ENCODE measurements at regions not wholly inside any gene's neighbourhood (a gene's known extent, or its start where the extent isn't known, plus 50 kb on each side); places are given as distances from the start of the nearest gene placed in this dataset.
"Not testable (repeated sequence)": the region's sequence is repeated elsewhere in the genome, so short reads cannot be mapped to it uniquely, and the experiment has no call there.

- DNase-seq (ENCODE audit: low read depth): no peak
Measured at GRCh38 chr3:79960594-79960993, 192.8 kb upstream of the ROBO1 start.

- no peak for DNase-seq (ENCODE audit: low read depth)
Measured at GRCh38 chr3:79957066-79957465, 189.3 kb upstream of the ROBO1 start.

DNA sequence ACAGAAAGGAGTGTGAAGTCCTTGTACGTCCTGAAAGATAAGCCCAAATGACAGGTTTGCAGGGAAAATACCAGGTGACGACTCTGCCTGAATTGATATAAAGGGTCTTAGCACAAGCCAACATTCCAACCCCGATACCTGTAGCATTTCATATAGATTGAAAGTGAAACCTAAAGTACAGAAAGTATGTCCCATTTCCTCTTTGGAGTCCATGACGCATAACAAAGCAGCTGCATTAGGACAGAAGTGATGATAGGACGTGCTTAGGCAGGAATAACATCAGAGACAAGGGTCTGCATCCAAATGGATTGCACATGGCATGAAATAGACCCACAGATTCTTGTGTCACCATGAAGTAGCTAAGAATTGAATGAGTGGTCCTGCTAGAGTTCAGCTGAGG, 187.0 kb upstream of the ROBO1 start:
- no peak for DNase-seq (ENCODE audit: low read depth)

- no peak for DNase-seq (ENCODE audit: low read depth)
Measured at GRCh38 chr3:79953591-79954101, 185.8 kb upstream of the ROBO1 start.

DNA sequence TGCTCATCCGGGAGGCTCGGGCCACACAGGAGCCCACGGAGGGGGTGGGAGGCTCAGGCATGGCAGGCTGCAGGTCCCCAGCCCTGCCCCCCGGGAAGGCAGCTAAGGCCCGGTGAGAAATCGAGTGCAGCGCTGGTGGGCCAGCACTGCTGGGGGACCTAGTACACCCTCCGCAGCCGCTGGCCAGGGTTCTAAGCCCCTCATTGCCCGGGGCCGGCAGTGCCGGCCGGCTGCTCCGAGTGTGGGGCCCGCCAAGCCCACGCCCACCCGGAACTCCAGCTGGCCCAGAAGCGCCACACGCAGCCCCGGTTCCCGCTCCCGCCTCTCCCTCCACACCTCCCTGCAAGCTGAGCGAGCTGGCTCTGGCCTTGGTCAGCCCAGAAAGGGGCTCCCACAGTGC, 183.6 kb upstream of the ROBO1 start:
- not testable (repeated sequence) for DNase-seq (ENCODE audit: low read depth)

GRCh38 chr3:79947957-79948356, 180.2 kb upstream of the ROBO1 start:
- no peak for DNase-seq (ENCODE audit: low read depth)

GRCh38 chr3:79947469-79947868, 179.7 kb upstream of the ROBO1 start:
- no peak for DNase-seq (ENCODE audit: low read depth)

DNA sequence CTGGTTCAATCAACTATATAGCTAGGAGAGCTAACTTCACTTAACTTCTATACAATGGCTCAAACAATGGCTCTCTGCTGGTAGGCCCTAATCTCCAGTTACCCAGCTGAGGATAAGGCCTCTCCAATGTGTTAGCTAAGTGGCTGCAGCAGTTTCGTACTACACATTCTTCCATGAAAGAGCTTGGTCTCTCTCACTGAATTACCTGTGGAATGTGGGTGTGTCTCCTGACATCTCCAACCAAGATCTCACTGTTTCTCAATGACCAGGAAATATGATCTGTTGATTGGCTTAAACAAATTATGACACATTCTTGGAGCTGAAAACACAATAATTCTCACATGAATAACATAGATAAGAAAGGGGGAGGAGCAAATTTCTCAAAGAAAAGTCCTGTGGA, 169.8 kb upstream of the ROBO1 start:
- no peak for DNase-seq (ENCODE audit: low read depth)

DNA sequence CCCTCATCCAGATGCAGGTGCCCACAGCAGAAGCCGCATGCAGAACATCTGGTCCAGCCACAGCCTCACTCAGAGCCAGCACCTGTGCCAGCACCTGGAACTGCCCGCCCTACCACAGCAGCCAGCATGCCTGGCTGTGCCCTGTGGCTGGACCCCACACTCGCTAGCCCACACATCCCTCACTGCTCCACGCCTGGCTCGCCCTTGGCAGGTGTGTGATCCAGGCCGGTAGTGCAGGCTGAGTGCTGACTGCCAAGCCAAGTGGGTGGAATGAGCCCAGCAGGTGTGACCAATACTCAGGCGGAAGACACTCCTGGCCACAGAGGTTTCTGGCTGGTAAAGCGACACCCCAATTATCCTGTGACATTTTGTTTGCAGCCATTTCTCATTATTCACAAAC, 162.4 kb upstream of the ROBO1 start:
- no peak for DNase-seq (ENCODE audit: low read depth)

DNA sequence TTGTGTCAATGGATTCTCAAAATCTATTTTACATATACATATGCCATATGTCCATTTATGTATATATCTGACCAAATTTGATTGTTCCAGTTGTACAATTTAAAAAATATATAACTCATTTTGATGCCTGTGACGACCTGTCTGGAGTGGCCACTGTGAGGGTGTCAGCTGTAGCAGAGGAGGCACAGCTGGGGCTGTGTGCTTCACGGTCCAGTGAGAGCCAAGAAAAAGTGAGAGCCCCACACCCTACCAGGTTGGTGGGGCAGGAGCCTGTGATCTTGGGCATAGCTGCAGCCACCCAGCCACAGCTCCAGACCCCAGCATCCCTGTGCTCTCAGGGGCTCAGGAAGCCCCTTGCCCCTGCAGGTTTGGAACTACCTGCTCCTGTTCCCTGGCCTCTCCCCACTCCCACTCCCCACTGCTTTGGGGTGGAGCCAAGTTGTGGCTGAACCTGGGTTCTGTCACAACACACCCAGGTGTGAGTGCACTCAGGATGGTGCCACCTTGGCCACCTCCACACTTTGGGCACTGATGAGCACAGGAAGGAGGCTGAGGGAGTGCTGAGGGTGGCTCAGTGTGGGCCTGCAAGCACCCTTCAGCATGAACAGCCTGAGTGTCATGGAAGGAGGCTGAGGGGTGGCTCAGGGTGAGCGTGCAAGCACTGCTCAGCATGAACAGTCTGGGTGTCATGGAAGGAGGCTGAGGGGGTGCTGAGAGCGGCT, 161.1 kb upstream of the ROBO1 start:
- no peak for DNase-seq (ENCODE audit: low read depth)

DNA sequence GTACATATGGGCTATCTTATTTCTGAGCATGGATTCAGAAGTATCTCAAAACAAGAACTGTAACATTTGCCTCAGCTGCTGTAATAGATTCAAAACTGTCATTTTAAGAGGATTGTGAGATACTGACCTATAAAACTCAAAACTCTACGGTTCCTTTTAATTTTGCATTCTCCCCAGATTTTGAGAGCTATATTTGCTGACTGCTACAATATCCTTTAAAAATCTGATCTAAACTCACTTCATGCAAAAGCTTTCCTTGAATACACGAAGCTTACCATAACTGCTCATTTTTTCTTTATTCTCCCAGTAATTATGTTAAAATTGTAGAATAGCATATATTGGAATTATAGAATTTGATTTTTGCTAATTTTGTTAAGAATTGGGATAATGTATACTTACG, 158.7 kb upstream of the ROBO1 start:
- DNase-seq (ENCODE audit: low read depth): no peak

- DNase-seq (ENCODE audit: low read depth): no peak
Measured at GRCh38 chr3:79922633-79923032, 154.8 kb upstream of the ROBO1 start.

DNA sequence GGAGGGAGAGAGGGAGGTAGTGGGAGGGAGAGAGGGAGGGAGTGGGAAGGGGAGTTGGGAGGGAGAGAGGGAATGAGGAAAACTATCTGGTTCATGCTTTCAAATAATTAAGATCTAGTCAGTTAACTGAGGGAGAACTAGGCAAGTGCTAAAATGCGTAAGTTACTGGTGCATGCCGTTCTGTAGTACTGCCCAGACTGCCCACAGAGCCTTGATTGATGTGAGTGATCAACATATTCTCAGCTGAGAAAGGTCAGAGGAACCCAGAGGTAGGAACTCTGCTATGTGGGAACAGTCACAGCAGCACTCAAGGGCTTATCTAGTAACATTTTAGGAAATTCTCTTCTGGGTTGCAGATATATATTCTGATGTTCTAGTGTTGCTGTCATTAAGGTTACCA, 149.8 kb upstream of the ROBO1 start:
- DNase-seq (ENCODE audit: low read depth): no peak

DNA sequence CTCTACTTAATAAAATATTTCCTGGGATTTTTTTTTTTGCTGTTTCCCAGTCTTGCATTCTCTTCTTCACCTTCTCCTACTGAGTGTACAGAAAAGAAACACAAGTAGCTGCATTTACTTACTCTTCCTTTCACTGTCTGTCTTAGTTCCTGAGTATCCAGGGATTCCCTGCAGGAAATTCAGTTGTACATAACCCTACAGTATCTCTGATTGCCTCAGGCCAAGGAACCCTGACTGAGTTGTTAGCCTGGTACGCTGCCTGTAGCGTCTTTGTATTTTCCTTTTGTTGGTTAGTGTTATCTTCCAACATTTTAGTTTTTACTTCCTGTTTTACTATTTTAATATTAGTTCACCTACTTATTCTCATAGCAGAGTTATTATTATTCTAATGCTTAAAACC, 142.5 kb upstream of the ROBO1 start:
- DNase-seq (ENCODE audit: low read depth): no peak

DNA sequence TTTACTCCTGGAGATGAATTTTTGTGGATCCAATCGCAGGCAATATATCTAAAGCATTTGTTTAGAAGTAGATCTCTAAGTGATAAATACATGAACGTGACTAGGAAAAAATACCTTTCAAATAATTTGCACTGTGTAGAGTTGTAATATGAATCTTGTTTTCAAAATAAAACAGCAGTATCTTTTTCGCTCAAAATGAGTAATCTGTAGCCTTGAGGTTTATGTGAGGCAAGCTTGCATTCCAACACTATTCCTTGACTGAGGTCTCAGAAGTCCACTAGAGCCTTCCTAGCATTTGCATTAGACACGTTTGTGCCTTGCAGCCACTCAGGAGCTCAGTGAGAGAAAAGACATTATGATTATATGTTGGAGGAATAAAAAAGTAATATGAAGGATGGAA, 138.3 kb upstream of the ROBO1 start:
- DNase-seq (ENCODE audit: low read depth): no peak

DNA sequence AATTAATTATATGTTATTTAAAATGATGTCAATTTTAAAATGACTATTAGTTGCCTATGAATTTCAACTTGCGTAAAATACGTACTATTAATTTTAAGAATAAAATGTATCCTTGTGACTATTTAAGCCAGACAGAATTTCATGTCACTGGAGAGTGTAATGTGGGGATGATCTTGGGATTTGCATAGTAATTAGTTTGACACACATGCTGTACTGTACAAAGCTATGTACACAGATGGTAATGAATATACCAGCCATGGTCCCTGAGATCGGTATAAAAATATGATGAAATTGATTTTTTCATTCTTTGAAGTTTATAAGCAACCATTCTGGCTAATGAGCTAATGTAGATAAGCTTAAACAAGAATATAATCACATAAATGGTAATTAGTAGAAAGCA, 134.4 kb upstream of the ROBO1 start:
- DNase-seq (ENCODE audit: low read depth): no peak

- DNase-seq (ENCODE audit: low read depth): no peak
Measured at GRCh38 chr3:79898907-79899306, 131.1 kb upstream of the ROBO1 start.

GRCh38 chr3:79896086-79896485, 128.3 kb upstream of the ROBO1 start:
- no peak for DNase-seq (ENCODE audit: low read depth)

DNA sequence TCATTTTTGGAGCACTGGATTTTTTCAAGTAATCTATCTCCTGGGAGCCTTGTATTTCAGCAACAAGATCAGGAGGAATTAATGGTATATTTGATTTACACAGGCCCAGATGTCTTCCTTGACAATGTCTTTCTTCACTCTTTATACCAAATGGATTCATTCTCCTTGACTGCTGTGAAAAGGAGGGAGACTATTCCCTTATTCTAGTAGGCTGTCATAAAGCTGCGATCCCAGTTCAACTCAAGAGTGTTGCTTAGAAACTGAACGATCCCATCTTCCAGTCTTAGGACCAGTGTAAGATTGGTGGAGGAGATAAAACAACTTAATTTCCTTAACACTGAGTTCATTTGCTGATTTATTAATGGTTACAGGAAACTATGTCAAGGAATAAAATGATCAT, 119.4 kb upstream of the ROBO1 start:
- DNase-seq (ENCODE audit: low read depth): no peak

DNA sequence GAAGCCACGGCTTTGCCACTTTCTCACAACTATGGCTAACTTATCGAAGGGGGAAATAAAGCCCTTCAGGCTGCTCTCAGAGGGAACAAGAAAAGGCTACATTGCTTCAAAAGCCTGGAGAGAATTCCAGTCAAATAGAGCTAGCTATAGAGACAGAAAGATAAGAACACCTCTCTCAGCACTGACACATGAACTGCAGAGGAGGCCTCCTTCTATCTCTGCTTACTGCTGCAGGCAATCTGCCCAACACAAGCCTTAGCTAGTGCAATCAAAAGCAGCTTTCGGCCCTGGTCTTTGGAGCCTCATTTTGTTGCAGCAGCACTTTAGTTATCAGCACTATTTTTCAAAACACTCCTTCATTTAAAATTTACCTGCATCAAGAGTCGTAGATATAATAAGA, 118.4 kb upstream of the ROBO1 start:
- DNase-seq (ENCODE audit: low read depth): no peak

GRCh38 chr3:79885407-79885806, 117.6 kb upstream of the ROBO1 start:
- DNase-seq (ENCODE audit: low read depth): no peak

- no peak for DNase-seq (ENCODE audit: low read depth)
Measured at GRCh38 chr3:79884354-79884753, 116.6 kb upstream of the ROBO1 start.

DNA sequence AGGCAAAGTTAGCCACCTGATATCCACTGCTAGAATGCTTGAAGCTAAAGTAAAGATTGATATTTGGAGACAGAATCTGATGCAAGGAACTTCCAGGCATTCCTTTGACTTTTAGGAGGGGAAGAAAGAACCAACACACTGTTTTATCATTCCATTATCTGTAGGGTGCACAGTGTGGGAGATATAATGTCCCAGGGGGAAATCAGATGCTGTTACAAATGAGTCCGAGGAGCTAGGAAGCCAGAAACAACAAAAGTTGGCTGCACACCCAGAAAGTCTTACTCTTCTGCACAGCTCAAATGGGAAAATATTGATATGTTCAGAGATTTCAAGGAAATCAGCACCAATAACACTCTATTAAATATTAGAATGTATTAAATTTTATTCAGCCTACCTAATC, 113.6 kb upstream of the ROBO1 start:
- no peak for DNase-seq (ENCODE audit: low read depth)

GRCh38 chr3:79878708-79879107, 110.9 kb upstream of the ROBO1 start:
- DNase-seq (ENCODE audit: low read depth): no peak

All from amniotic epithelial cell (primary cell).